IMR-90 (cell line): ENCODE measurements at regions not wholly inside any gene's neighbourhood (a gene's known extent, or its start where the extent isn't known, plus 50 kb on each side); places are given as distances from the start of the nearest gene placed in this dataset.

ENCODE experiments used
- ATAC-seq: fragments of 200-7000 bp; cut with Tn5 transposase; 2 replicates; pipeline ENCODE4 v1.9.1; 2020; ENCODE audit warnings: low read depth, mild to moderate bottlenecking, moderate library complexity
- BruUV-seq: library from RNA; stranded (reverse); fragments of 400-500 nt; replicated peaks from 2 replicates; lab custom pipeline; 2021; lab: Mats Ljungman, UMichigan
- CTCF ChIA-PET: fragments of 300-600 bp; formaldehyde crosslinking; extraction: SDS; loops from one replicate; lab custom pipeline; 2021; ENCODE audit warnings: antibody characterized with exemption; lab: Yijun Ruan, JAX
- POLR2A ChIA-PET: fragments of 300-600 bp; sonication (Branson Sonifier 250); formaldehyde crosslinking; loops from one replicate; lab custom pipeline; 2022; ENCODE audit warnings: antibody characterized with exemption; ENCODE audit not compliant: unreplicated experiment; lab: Charles Lee
- DNase-seq: peaks from one replicate; pipeline ENCODE4 v3.0.0; 2013
- H2AFZ ChIP-seq: replicated peaks from 2 replicates; pipeline ENCODE3; 2013; ENCODE audit warnings: low read length, mild to moderate bottlenecking; ENCODE audit not compliant: poor library complexity
- H2AK5ac ChIP-seq: 2 replicates; pipeline ENCODE4 v1.6.1; 2013; ENCODE audit warnings: low read depth, low read length, inconsistent platforms
- H2AK9ac ChIP-seq: replicated peaks from 2 replicates; pipeline ENCODE3; 2013; ENCODE audit warnings: mild to moderate bottlenecking, low read depth, low read length, moderate library complexity; ENCODE audit not compliant: poor library complexity
- H2BK120ac ChIP-seq: 2 replicates; pipeline ENCODE4 v1.6.1; 2013; ENCODE audit warnings: low read depth, low read length, inconsistent platforms
- H2BK15ac ChIP-seq: 3 replicates; pipeline ENCODE4 v1.6.1; 2013; ENCODE audit warnings: low read depth, low read length, inconsistent platforms
- H2BK20ac ChIP-seq: 2 replicates; pipeline ENCODE4 v1.6.1; 2013; ENCODE audit warnings: low read depth, mild to moderate bottlenecking, inconsistent platforms, low read length, moderate library complexity
- H2BK5ac ChIP-seq: 2 replicates; pipeline ENCODE4 v1.6.1; 2013; ENCODE audit warnings: mild to moderate bottlenecking, low read depth, low read length, inconsistent platforms; ENCODE audit not compliant: poor library complexity, severe bottlenecking
- H3K14ac ChIP-seq: replicated peaks from 2 replicates; pipeline ENCODE4 v1.6.1; 2013; ENCODE audit warnings: low read depth, low read length, inconsistent platforms
- H3K18ac ChIP-seq: 2 replicates; pipeline ENCODE4 v1.6.1; 2013; ENCODE audit warnings: low read depth, low read length, control low read depth
- H3K23ac ChIP-seq: 2 replicates; pipeline ENCODE4 v1.6.1; 2013; ENCODE audit warnings: low read depth, low read length, inconsistent platforms
- H3K27ac ChIP-seq: 2 replicates; pipeline ENCODE4 v1.5.1; 2013; ENCODE audit warnings: mild to moderate bottlenecking, control low read depth, low read length; ENCODE audit not compliant: insufficient read depth
- H3K27me3 ChIP-seq: 2 replicates; pipeline ENCODE4 v1.6.1; 2013; ENCODE audit warnings: low read length; ENCODE audit not compliant: control insufficient read depth, insufficient read depth
- H3K36me3 ChIP-seq: 2 replicates; pipeline ENCODE4 v1.6.1; 2013; ENCODE audit warnings: low read length, mixed read lengths; ENCODE audit not compliant: control insufficient read depth, insufficient read depth
- H3K4ac ChIP-seq: 2 replicates; pipeline ENCODE4 v1.6.1; 2013; ENCODE audit warnings: low read depth, low read length, inconsistent platforms
- H3K4me1 ChIP-seq: 2 replicates; pipeline ENCODE4 v1.6.1; 2013; ENCODE audit warnings: low read length, mixed read lengths; ENCODE audit not compliant: control insufficient read depth, insufficient read depth
- H3K4me2 ChIP-seq: 2 replicates; pipeline ENCODE4 v1.6.1; 2013; ENCODE audit warnings: low read depth, mild to moderate bottlenecking, control low read depth, low read length, moderate library complexity
- H3K4me3 ChIP-seq: 2 replicates; pipeline ENCODE4 v1.5.1; 2013; ENCODE audit warnings: low read depth, mild to moderate bottlenecking, control low read depth, low read length, moderate library complexity; ENCODE audit not compliant: insufficient read depth
- H3K56ac ChIP-seq: 2 replicates; pipeline ENCODE4 v1.6.1; 2013; ENCODE audit warnings: low read length, inconsistent platforms; ENCODE audit not compliant: insufficient read depth; ENCODE audit errors: extremely low read depth
- H3K79me1 ChIP-seq, 2 experiments: 2 replicates each; pipeline ENCODE4 v1.6.1; 2013; ENCODE audit warnings: low read length in 2 of 2, inconsistent platforms in 1 of 2, low read depth in 1 of 2
- H3K9ac ChIP-seq: 2 replicates; pipeline ENCODE4 v1.6.1; 2013; ENCODE audit warnings: low read depth, low read length, control low read depth
- H3K9me1 ChIP-seq: 2 replicates; pipeline ENCODE4 v1.6.1; 2013; ENCODE audit warnings: low read length, inconsistent platforms; ENCODE audit not compliant: insufficient read depth
- H3K9me3 ChIP-seq: 2 replicates; pipeline ENCODE4 v1.6.1; 2013; ENCODE audit warnings: low read length; ENCODE audit not compliant: control insufficient read depth, insufficient read depth
- H4K20me1 ChIP-seq: 2 replicates; pipeline ENCODE4 v1.6.1; 2013; ENCODE audit warnings: low read length, inconsistent platforms; ENCODE audit not compliant: insufficient read depth
- H4K5ac ChIP-seq: 2 replicates; pipeline ENCODE4 v1.6.1; 2013; ENCODE audit warnings: mild to moderate bottlenecking, low read depth, low read length, control low read depth
- H4K8ac ChIP-seq, 2 experiments: 2 replicates each; pipeline ENCODE4 v1.6.1; 2013; ENCODE audit warnings: low read depth in 2 of 2, low read length in 2 of 2, control low read depth in 1 of 2, inconsistent platforms in 1 of 2
- H4K91ac ChIP-seq: 2 replicates; pipeline ENCODE4 v1.6.1; 2013; ENCODE audit warnings: low read depth, low read length, inconsistent platforms; ENCODE audit not compliant: insufficient read depth
- BHLHE40 ChIP-seq: fragments of 150-350 bp; IDR thresholded peaks from 2 replicates; pipeline ENCODE4 v1.6.1; 2016; ENCODE audit warnings: mild to moderate bottlenecking, low read depth, low read length
- CEBPB ChIP-seq: IDR thresholded peaks from 2 replicates; pipeline ENCODE4 v1.6.1; 2012; ENCODE audit warnings: low read depth, low read length, improper control_type of control experiment
- CHD1 ChIP-seq: IDR thresholded peaks from 2 replicates; pipeline ENCODE4 v1.6.1; 2012; ENCODE audit warnings: low read depth, low read length, improper control_type of control experiment
- FOS ChIP-seq: fragments of 150-350 bp; IDR thresholded peaks from 2 replicates; pipeline ENCODE4 v1.6.1; 2016; ENCODE audit warnings: low read depth, low read length
- MAZ ChIP-seq: IDR thresholded peaks from 2 replicates; pipeline ENCODE4 v1.6.1; 2012; ENCODE audit warnings: low read depth, mild to moderate bottlenecking, low read length, improper control_type of control experiment, moderate library complexity, borderline replicate concordance
- MXI1 ChIP-seq: IDR thresholded peaks from 2 replicates; pipeline ENCODE4 v1.6.1; 2012; ENCODE audit warnings: low read depth, mild to moderate bottlenecking, low read length, moderate library complexity, borderline replicate concordance
- NFE2L2 ChIP-seq: fragments of 150-350 bp; IDR thresholded peaks from 2 replicates; pipeline ENCODE4 v1.6.1; 2016; ENCODE audit warnings: low read depth, mild to moderate bottlenecking, low read length
- POLR2A ChIP-seq: IDR thresholded peaks from 2 replicates; pipeline ENCODE4 v1.6.1; 2012; ENCODE audit warnings: mild to moderate bottlenecking, low read depth, low read length
- RAD21 ChIP-seq: IDR thresholded peaks from 2 replicates; pipeline ENCODE4 v1.6.1; 2012; ENCODE audit warnings: low read length, improper control_type of control experiment
- RCOR1 ChIP-seq: IDR thresholded peaks from 2 replicates; pipeline ENCODE4 v1.6.1; 2012; ENCODE audit warnings: mild to moderate bottlenecking, low read length, improper control_type of control experiment; ENCODE audit not compliant: insufficient replicate concordance
- WGBS, 2 experiments: methylation state at CpG; one replicate each; pipeline versions ENCODE4 v1.1.5 to v1.1.7; 2013; ENCODE audit warnings: missing lambda C conversion rate in 2 of 2; ENCODE audit not compliant: insufficient read length in 1 of 2; ENCODE audit errors: extremely low coverage in 2 of 2; 5-methylcytosine and 5-hydroxymethylcytosine counted together
- dilution Hi-C: fragments of 300-500 bp; cut with HindIII; formaldehyde crosslinking; loops from one replicate; pipeline ENCODE4 v1.14.3; 2018; ENCODE audit warnings: low sequenced_read_pairs; ENCODE audit not compliant: unreplicated experiment
- in situ Hi-C: fragments of 300-500 bp; cut with MboI; formaldehyde crosslinking; loops from 3 replicates; pipeline ENCODE4 v1.14.3; 2019; ENCODE audit warnings: low sequenced_read_pairs, inconsistent platforms, mixed read lengths
- intact Hi-C: fragments of 100-400 bp; cut with micrococcal nuclease; formaldehyde crosslinking; loops from 2 replicates; pipeline ENCODE4 v1.10.0; 2022
- TF ChIP-seq, protein P1 (sequence below): fragments of 150-350 bp; IDR thresholded peaks from 2 replicates; pipeline ENCODE4 v1.6.1; 2017; ENCODE audit warnings: mild to moderate bottlenecking, antibody characterized with exemption, low read length, low read depth
- TF ChIP-seq, protein P2 (sequence below): fragments of 150-350 bp; IDR thresholded peaks from 2 replicates; pipeline ENCODE4 v1.6.1; 2016; ENCODE audit warnings: low read depth, mild to moderate bottlenecking, low read length, moderate library complexity, borderline replicate concordance
- TF ChIP-seq, protein P3 (sequence below): conservative IDR thresholded peaks from 2 replicates; pipeline ENCODE4 v1.5.1; 2012; ENCODE audit warnings: mild to moderate bottlenecking, low read depth, low read length, improper control_type of control experiment

DNA sequence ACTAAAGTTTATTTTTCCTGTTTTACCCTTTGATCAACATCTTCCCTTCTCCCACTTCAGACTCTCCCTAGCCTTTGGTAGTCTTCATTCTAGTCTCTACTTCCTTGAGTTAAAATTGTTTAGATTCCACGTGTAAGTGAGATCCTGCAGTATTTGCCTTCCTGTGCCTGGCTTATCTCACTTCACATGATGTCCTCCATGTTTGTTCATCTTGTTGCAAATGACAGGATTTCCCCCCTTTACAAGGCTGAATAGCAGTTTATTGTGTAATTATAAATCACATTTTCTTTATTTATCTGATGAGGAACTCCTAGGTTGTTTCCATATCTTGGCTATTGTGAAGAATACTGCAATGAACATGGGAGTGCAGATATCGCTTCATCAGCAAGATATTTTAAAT is 461.7 kb downstream of the CHSY3 start:
- H3K27me3 ChIP-seq, result no peaks in the 10 kb centered on the region
- H2BK15ac ChIP-seq, result no peak overlapping the region
- no peak overlapping the region for H2AK5ac ChIP-seq
- no peaks in the 10 kb centered on the region for H3K9me1 ChIP-seq
- H3K9ac ChIP-seq, result no peak overlapping the region
- H3K18ac ChIP-seq, result no peak overlapping the region
- no peak overlapping the region for H3K4me2 ChIP-seq
- TF ChIP-seq BHLHE40 (no peak), MXI1 (no peak), RAD21 (no peak), CHD1 (no peak), NFE2L2 (no peak), POLR2A (no peak), MAZ (no peak), CEBPB (no peak), RCOR1 (no peak), FOS (no peak)
- TF ChIP-seq, protein P1, sequence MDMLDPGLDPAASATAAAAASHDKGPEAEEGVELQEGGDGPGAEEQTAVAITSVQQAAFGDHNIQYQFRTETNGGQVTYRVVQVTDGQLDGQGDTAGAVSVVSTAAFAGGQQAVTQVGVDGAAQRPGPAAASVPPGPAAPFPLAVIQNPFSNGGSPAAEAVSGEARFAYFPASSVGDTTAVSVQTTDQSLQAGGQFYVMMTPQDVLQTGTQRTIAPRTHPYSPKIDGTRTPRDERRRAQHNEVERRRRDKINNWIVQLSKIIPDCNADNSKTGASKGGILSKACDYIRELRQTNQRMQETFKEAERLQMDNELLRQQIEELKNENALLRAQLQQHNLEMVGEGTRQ, result no peak
- TF ChIP-seq, protein P2, sequence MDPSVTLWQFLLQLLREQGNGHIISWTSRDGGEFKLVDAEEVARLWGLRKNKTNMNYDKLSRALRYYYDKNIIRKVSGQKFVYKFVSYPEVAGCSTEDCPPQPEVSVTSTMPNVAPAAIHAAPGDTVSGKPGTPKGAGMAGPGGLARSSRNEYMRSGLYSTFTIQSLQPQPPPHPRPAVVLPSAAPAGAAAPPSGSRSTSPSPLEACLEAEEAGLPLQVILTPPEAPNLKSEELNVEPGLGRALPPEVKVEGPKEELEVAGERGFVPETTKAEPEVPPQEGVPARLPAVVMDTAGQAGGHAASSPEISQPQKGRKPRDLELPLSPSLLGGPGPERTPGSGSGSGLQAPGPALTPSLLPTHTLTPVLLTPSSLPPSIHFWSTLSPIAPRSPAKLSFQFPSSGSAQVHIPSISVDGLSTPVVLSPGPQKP, result no peak
- TF ChIP-seq, protein P3, sequence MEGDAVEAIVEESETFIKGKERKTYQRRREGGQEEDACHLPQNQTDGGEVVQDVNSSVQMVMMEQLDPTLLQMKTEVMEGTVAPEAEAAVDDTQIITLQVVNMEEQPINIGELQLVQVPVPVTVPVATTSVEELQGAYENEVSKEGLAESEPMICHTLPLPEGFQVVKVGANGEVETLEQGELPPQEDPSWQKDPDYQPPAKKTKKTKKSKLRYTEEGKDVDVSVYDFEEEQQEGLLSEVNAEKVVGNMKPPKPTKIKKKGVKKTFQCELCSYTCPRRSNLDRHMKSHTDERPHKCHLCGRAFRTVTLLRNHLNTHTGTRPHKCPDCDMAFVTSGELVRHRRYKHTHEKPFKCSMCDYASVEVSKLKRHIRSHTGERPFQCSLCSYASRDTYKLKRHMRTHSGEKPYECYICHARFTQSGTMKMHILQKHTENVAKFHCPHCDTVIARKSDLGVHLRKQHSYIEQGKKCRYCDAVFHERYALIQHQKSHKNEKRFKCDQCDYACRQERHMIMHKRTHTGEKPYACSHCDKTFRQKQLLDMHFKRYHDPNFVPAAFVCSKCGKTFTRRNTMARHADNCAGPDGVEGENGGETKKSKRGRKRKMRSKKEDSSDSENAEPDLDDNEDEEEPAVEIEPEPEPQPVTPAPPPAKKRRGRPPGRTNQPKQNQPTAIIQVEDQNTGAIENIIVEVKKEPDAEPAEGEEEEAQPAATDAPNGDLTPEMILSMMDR, result no peak
- no TSS peak for BruUV-seq
- no peak overlapping the region for H3K4ac ChIP-seq
- H3K23ac ChIP-seq, result no peak overlapping the region
- H3K4me1 ChIP-seq, result no peaks in the 10 kb centered on the region
- H3K56ac ChIP-seq, result no peak overlapping the region
- H2BK20ac ChIP-seq, result no peak overlapping the region
- no peak overlapping the region for H3K27ac ChIP-seq
- ATAC-seq, result no peak
- dilution Hi-C loops (no loop called here), in situ Hi-C loops (no loop called here), intact Hi-C loops (no loop called here)
- CTCF ChIA-PET, result no interaction called here
- no peak overlapping the region for H2BK5ac ChIP-seq
- WGBS, 2 experiments, result no CpG with 5 or more reads among the region's 2 CpGs
- POLR2A ChIA-PET, result no interaction called here
- H4K8ac ChIP-seq, result no peak overlapping the region
- H2AK9ac ChIP-seq, result no peak overlapping the region
- no peak overlapping the region for H4K91ac ChIP-seq
- H2BK120ac ChIP-seq, result no peak overlapping the region
- peaks cover 3% of the 10 kb centered on the region for H3K9me3 ChIP-seq
- no peak overlapping the region for H3K4me3 ChIP-seq
- no peak overlapping the region for H2AFZ ChIP-seq
- no peak overlapping the region for H4K5ac ChIP-seq
- H3K36me3 ChIP-seq, result no peaks in the 10 kb centered on the region
- no peaks in the 10 kb centered on the region for H3K79me1 ChIP-seq
- DNase-seq, result no peak
- H3K14ac ChIP-seq, result no peak overlapping the region
- H4K20me1 ChIP-seq, result no peaks in the 10 kb centered on the region
